H1 (cell line): ENCODE measurements at regions not wholly inside any gene's neighbourhood (a gene's known extent, or its start where the extent isn't known, plus 50 kb on each side); places are given as distances from the start of the nearest gene placed in this dataset.

ENCODE experiments used
- CTCF ChIA-PET: fragments of 300-600 bp; sonication (Branson Sonifier 250); formaldehyde crosslinking; loops from one replicate; lab custom pipeline; 2021; ENCODE audit not compliant: partially characterized antibody; lab: Charles Lee
- POLR2A ChIA-PET: fragments of 300-600 bp; sonication (Branson Sonifier 250); formaldehyde crosslinking; loops from one replicate; lab custom pipeline; 2021; ENCODE audit warnings: inconsistent platforms; ENCODE audit not compliant: partially characterized antibody; lab: Charles Lee
- DNase-seq, 2 experiments: peaks; one replicate each; pipeline versions ENCODE4 v3.0.0 to v3.0.0-alpha.2; 2010 to 2022; ENCODE audit warnings: low spot score in 2 of 2, low read depth in 1 of 2, mixed read lengths in 1 of 2
- FAIRE-seq: peaks from 2 replicates; lab custom pipeline; 2011; peaks lifted over from hg19 to GRCh38; lab: Jason Lieb, UNC
- H2AFZ ChIP-seq: 2 replicates; pipeline ENCODE4 v1.8.1; 2012; ENCODE audit warnings: low read length, inconsistent platforms
- H2AK5ac ChIP-seq: 2 replicates; pipeline ENCODE4 v1.6.1; 2013; ENCODE audit warnings: low read depth, low read length
- H2BK120ac ChIP-seq: replicated peaks from 2 replicates; pipeline ENCODE3; 2013; ENCODE audit warnings: low read depth, low read length, inconsistent platforms
- H2BK12ac ChIP-seq: 2 replicates; pipeline ENCODE4 v1.6.1; 2013; ENCODE audit warnings: low read depth, low read length
- H2BK15ac ChIP-seq: 2 replicates; pipeline ENCODE4 v1.6.1; 2013; ENCODE audit warnings: low read length
- H2BK20ac ChIP-seq: 2 replicates; pipeline ENCODE4 v1.6.1; 2013; ENCODE audit warnings: low read length
- H2BK5ac ChIP-seq: 2 replicates; pipeline ENCODE4 v1.6.1; 2013; ENCODE audit warnings: low read depth, low read length
- H3K14ac ChIP-seq: 2 replicates; pipeline ENCODE4 v1.6.1; 2013; ENCODE audit warnings: inconsistent platforms; ENCODE audit not compliant: insufficient read length
- H3K18ac ChIP-seq: 2 replicates; pipeline ENCODE4 v1.6.1; 2013; ENCODE audit warnings: low read length; ENCODE audit errors: extremely low read depth
- H3K23ac ChIP-seq: 2 replicates; pipeline ENCODE4 v1.6.1; 2013; ENCODE audit warnings: inconsistent platforms; ENCODE audit not compliant: insufficient read length
- H3K23me2 ChIP-seq: 2 replicates; pipeline ENCODE4 v1.6.1; 2013; ENCODE audit warnings: low read depth, low read length
- H3K27ac ChIP-seq: 2 replicates; pipeline ENCODE4 v1.6.1; 2011; ENCODE audit warnings: low read depth, low read length, inconsistent platforms
- H3K27me3 ChIP-seq, 4 experiments: replicated peaks in 1 of 4; 1 replicate in 1 of 4; 2 replicates in 3 of 4; pipeline versions ENCODE4 v1.6.1 to v1.8.1; 2011 to 2013; ENCODE audit warnings: low read length in 3 of 4, mild to moderate bottlenecking in 3 of 4, inconsistent platforms in 2 of 4, mixed read lengths in 2 of 4, moderate library complexity in 1 of 4; ENCODE audit not compliant: control insufficient read depth in 3 of 4, insufficient read depth in 3 of 4; ENCODE audit errors: extremely low read depth in 1 of 4
- H3K36me3 ChIP-seq, 4 experiments: 2 replicates each; pipeline versions ENCODE4 v1.6.1 to v1.8.1; 2011 to 2013; ENCODE audit warnings: mild to moderate bottlenecking in 4 of 4, low read length in 3 of 4, moderate library complexity in 2 of 4, control low read depth in 1 of 4, inconsistent platforms in 1 of 4; ENCODE audit not compliant: insufficient read depth in 4 of 4, control insufficient read depth in 2 of 4
- H3K4ac ChIP-seq: replicated peaks from 2 replicates; pipeline ENCODE3; 2013; ENCODE audit warnings: low read length, low read depth, mixed read lengths, inconsistent platforms; ENCODE audit not compliant: insufficient read length
- H3K4me1 ChIP-seq, 4 experiments: replicated peaks in 1 of 4; 1 replicate in 1 of 4; 2 replicates in 3 of 4; pipeline versions ENCODE4 v1.6.1 to v1.8.1; 2011 to 2013; ENCODE audit warnings: low read length in 3 of 4, inconsistent platforms in 2 of 4, mixed read lengths in 1 of 4; ENCODE audit not compliant: insufficient read depth in 4 of 4, control insufficient read depth in 3 of 4
- H3K4me2 ChIP-seq, 2 experiments: 2 replicates each; pipeline versions ENCODE4 v1.6.1 to v1.8.1; 2011 to 2013; ENCODE audit warnings: low read depth in 2 of 2, low read length in 2 of 2, control low read depth in 1 of 2, inconsistent platforms in 1 of 2, mild to moderate bottlenecking in 1 of 2; ENCODE audit not compliant: insufficient read depth in 1 of 2
- H3K4me3 ChIP-seq, 4 experiments: fragments of 200-600, 300-600 bp in 1 of 4; sonication (generic), shearing (Covaris generic), sonication (Bioruptor Twin) in 1 of 4; 2 replicates each; pipeline versions ENCODE4 v1.5.1 to v1.8.1; 2011 to 2016; ENCODE audit warnings: low read length in 4 of 4, low read depth in 3 of 4, control low read depth in 2 of 4, inconsistent platforms in 2 of 4, mild to moderate bottlenecking in 2 of 4, mixed read lengths in 1 of 4, moderate library complexity in 1 of 4; ENCODE audit not compliant: insufficient read depth in 2 of 4; ENCODE audit errors: extremely low read depth in 1 of 4
- H3K56ac ChIP-seq: replicated peaks from 2 replicates; pipeline ENCODE3; 2013; ENCODE audit warnings: low read depth, mild to moderate bottlenecking, mixed read lengths, low read length, inconsistent platforms; ENCODE audit not compliant: insufficient read length
- H3K79me1 ChIP-seq: 2 replicates; pipeline ENCODE4 v1.6.1; 2013; ENCODE audit warnings: low read depth, low read length, control low read depth
- H3K79me2 ChIP-seq, 2 experiments: 2 replicates each; pipeline versions ENCODE4 v1.6.1 to v1.8.1; 2012 to 2013; ENCODE audit warnings: low read length in 2 of 2, mild to moderate bottlenecking in 2 of 2, inconsistent platforms in 1 of 2; ENCODE audit not compliant: insufficient read depth in 2 of 2, control insufficient read depth in 1 of 2
- H3K9ac ChIP-seq, 4 experiments: replicated peaks in 1 of 4; 1 replicate in 1 of 4; 2 replicates in 3 of 4; pipeline versions ENCODE4 v1.6.1 to v1.8.1; 2011 to 2013; ENCODE audit warnings: low read depth in 3 of 4, low read length in 3 of 4, control low read depth in 2 of 4, mild to moderate bottlenecking in 2 of 4, moderate library complexity in 2 of 4, inconsistent platforms in 1 of 4; ENCODE audit errors: extremely low read depth in 1 of 4
- H3K9me3 ChIP-seq, 2 experiments: 2 replicates each; pipeline versions ENCODE4 v1.6.1 to v1.8.1; 2012 to 2013; ENCODE audit warnings: mild to moderate bottlenecking in 2 of 2, moderate library complexity in 2 of 2, control low read depth in 1 of 2, inconsistent platforms in 1 of 2, low read depth in 1 of 2, low read length in 1 of 2, mixed read lengths in 1 of 2; ENCODE audit not compliant: insufficient read depth in 2 of 2
- H4K20me1 ChIP-seq, 2 experiments: replicated peaks in 1 of 2; 2 replicates each; pipeline versions ENCODE3 to v1.8.1; 2011 to 2013; ENCODE audit warnings: inconsistent platforms in 2 of 2, low read length in 2 of 2, mild to moderate bottlenecking in 1 of 2; ENCODE audit not compliant: insufficient read depth in 2 of 2, control insufficient read depth in 1 of 2
- H4K5ac ChIP-seq: 2 replicates; pipeline ENCODE4 v1.6.1; 2013; ENCODE audit warnings: low read length, low read depth, mixed read lengths, inconsistent platforms; ENCODE audit not compliant: insufficient read length
- H4K8ac ChIP-seq: 2 replicates; pipeline ENCODE4 v1.8.0; 2013; ENCODE audit warnings: mild to moderate bottlenecking, moderate library complexity, low read length, inconsistent platforms; ENCODE audit not compliant: insufficient read depth; ENCODE audit errors: extremely low read depth
- H4K91ac ChIP-seq: replicated peaks from 2 replicates; pipeline ENCODE3; 2013; ENCODE audit warnings: low read length, mixed read lengths, inconsistent platforms; ENCODE audit not compliant: insufficient read length
- ASH2L ChIP-seq: fragments of 200-600, 300-600 bp; sonication (generic); IDR thresholded peaks from one replicate; pipeline ENCODE4 v1.7.1; 2017; ENCODE audit warnings: low read length
- CEBPB ChIP-seq: IDR thresholded peaks from 2 replicates; pipeline ENCODE4 v1.6.1; 2012; ENCODE audit warnings: low read depth, low read length
- EP300 ChIP-seq, 2 experiments: IDR thresholded peaks; 1 replicate in 1 of 2; 2 replicates in 1 of 2; pipeline ENCODE4 v1.6.1; 2011 to 2012; ENCODE audit warnings: low read depth in 2 of 2, low read length in 2 of 2, mild to moderate bottlenecking in 2 of 2, borderline replicate concordance in 1 of 2, inconsistent platforms in 1 of 2, moderate library complexity in 1 of 2
- FOSL1 ChIP-seq: IDR thresholded peaks from 2 replicates; pipeline ENCODE4 v1.6.1; 2011; ENCODE audit warnings: mild to moderate bottlenecking, low read depth, low read length, moderate library complexity; ENCODE audit not compliant: insufficient read depth
- JUND ChIP-seq: IDR thresholded peaks from 2 replicates; pipeline ENCODE4 v1.6.1; 2011; ENCODE audit warnings: mild to moderate bottlenecking, improper control_type of control experiment, low read length
- KDM1A ChIP-seq: fragments of 200-600, 300-600 bp; sonication (generic); IDR thresholded peaks from 2 replicates; pipeline ENCODE4 v1.7.1; 2016; ENCODE audit warnings: mild to moderate bottlenecking, low read length, borderline replicate concordance
- KDM4A ChIP-seq: IDR thresholded peaks from one replicate; pipeline ENCODE4 v1.7.1; 2012; ENCODE audit warnings: low read depth, mild to moderate bottlenecking, moderate library complexity, low read length, inconsistent platforms; ENCODE audit not compliant: severe bottlenecking
- KDM5A ChIP-seq: fragments of 200-600 bp; IDR thresholded peaks from 2 replicates; pipeline ENCODE4 v1.7.1; 2012; ENCODE audit warnings: mild to moderate bottlenecking, low read length, inconsistent platforms, mixed read lengths
- RAD21 ChIP-seq, 2 experiments: IDR thresholded peaks in 1 of 2; conservative IDR thresholded peaks in 1 of 2; 2 replicates each; pipeline ENCODE4 v1.6.1; 2011; ENCODE audit warnings: low read depth in 2 of 2, low read length in 2 of 2, improper control_type of control experiment in 1 of 2, inconsistent platforms in 1 of 2, mild to moderate bottlenecking in 1 of 2, moderate library complexity in 1 of 2
- SAP30 ChIP-seq: fragments of 300-600 bp; sonication (generic); IDR thresholded peaks from 2 replicates; pipeline ENCODE4 v1.7.1; 2012; ENCODE audit warnings: low read length, moderate library complexity, mild to moderate bottlenecking, inconsistent platforms; ENCODE audit not compliant: insufficient read depth, insufficient replicate concordance
- SP4 ChIP-seq: IDR thresholded peaks from 2 replicates; pipeline ENCODE4 v1.6.1; 2012; ENCODE audit warnings: low read length, inconsistent platforms
- TAF1 ChIP-seq: IDR thresholded peaks from 2 replicates; pipeline ENCODE4 v1.6.1; 2011; ENCODE audit warnings: mild to moderate bottlenecking, low read depth, low read length
- TEAD4 ChIP-seq: IDR thresholded peaks from 2 replicates; pipeline ENCODE4 v1.6.1; 2012; ENCODE audit warnings: low read depth, low read length, inconsistent platforms, mixed read lengths
- YY1 ChIP-seq: IDR thresholded peaks from 2 replicates; pipeline ENCODE4 v1.6.1; 2011; ENCODE audit warnings: low read depth, mild to moderate bottlenecking, low read length
- WGBS, 2 experiments: shearing (Covaris generic) in 1 of 2; methylation state at CpG; one replicate each; pipeline versions ENCODE4 v1.1.6 to v1.1.7; 2013 to 2015; ENCODE audit warnings: low lambda C conversion rate in 2 of 2, mixed read lengths in 2 of 2, inconsistent platforms in 1 of 2, low coverage in 1 of 2, missing lambda C conversion rate in 1 of 2; ENCODE audit not compliant: insufficient replicate concordance in 2 of 2, insufficient coverage in 1 of 2, insufficient read length in 1 of 2; ENCODE audit errors: extremely low coverage in 1 of 2, missing lambda C conversion rate in 1 of 2; 5-methylcytosine and 5-hydroxymethylcytosine counted together

GRCh38 chr4:18242919-18243693, 221.6 kb upstream of the LCORL start:
- DNase-seq (no peak), FAIRE-seq (no peak)
- POLR2A ChIA-PET = no interaction called here
- no peak overlapping the region for H3K18ac ChIP-seq
- H3K27me3 ChIP-seq = no peaks in the 10 kb centered on the region
- no peaks in the 10 kb centered on the region for H3K23me2 ChIP-seq
- no peak overlapping the region for H2BK120ac ChIP-seq
- H3K27ac ChIP-seq = no peak overlapping the region
- H3K4me2 ChIP-seq = no peak overlapping the region
- no peak overlapping the region for H2BK5ac ChIP-seq
- CTCF ChIA-PET = no interaction called here
- H3K23ac ChIP-seq = no peak overlapping the region
- 66% methylated on average over 5 of the region's 5 CpGs; no CpG with 5 or more reads in 1 of the 2 experiments for WGBS, 2 experiments
- no peak overlapping the region for H3K14ac ChIP-seq
- H2BK20ac ChIP-seq = no peak overlapping the region
- H4K20me1 ChIP-seq = no peaks in the 10 kb centered on the region
- no peak overlapping the region for H4K91ac ChIP-seq
- no peak overlapping the region for H2BK12ac ChIP-seq
- H3K4me3 ChIP-seq = no peak overlapping the region
- peaks cover 54 to 70% of the 10 kb centered on the region in 2 experiments for H3K9me3 ChIP-seq
- no peak overlapping the region for H3K56ac ChIP-seq
- no peak overlapping the region for H4K8ac ChIP-seq
- H4K5ac ChIP-seq = no peak overlapping the region
- H3K36me3 ChIP-seq = no peaks in the 10 kb centered on the region
- no peak overlapping the region for H2BK15ac ChIP-seq
- H2AFZ ChIP-seq = no peak overlapping the region
- H3K4ac ChIP-seq = no peak overlapping the region
- no peak overlapping the region for H2AK5ac ChIP-seq
- 0 out of 7 replicates have a peak, but pooled peaks cover 0 to 3% (median 0%) of the 10 kb centered on the region in 4 experiments for H3K4me1 ChIP-seq
- H3K9ac ChIP-seq = no peak overlapping the region
- H3K79me1 ChIP-seq = no peaks in the 10 kb centered on the region
- H3K79me2 ChIP-seq = no peaks in the 10 kb centered on the region
- TF ChIP-seq YY1 (no peak), RAD21 (IDR thresholded peaks at IDR 0.05 in 1 of 2, conservative IDR thresholded peaks at IDR 0.05 in 1 of 2; ENCODE audit: low read depth in 2 of 2, low read length in 2 of 2) (no peak), TEAD4 (no peak), EP300 (IDR thresholded peaks at IDR 0.05; ENCODE audit: borderline replicate concordance in 1 of 2, low read depth in 2 of 2, low read length in 2 of 2) (no peak), TAF1 (no peak), SAP30 (no peak), ASH2L (no peak), FOSL1 (no peak), KDM4A (no peak), CEBPB (no peak), JUND (no peak), SP4 (no peak), KDM5A (no peak), KDM1A (no peak)
